ENCODE measurements at regions not wholly inside any gene's neighbourhood (a gene's known extent, or its start where the extent isn't known, plus 50 kb on each side); places are given as distances from the start of the nearest gene placed in this dataset.

DNA sequence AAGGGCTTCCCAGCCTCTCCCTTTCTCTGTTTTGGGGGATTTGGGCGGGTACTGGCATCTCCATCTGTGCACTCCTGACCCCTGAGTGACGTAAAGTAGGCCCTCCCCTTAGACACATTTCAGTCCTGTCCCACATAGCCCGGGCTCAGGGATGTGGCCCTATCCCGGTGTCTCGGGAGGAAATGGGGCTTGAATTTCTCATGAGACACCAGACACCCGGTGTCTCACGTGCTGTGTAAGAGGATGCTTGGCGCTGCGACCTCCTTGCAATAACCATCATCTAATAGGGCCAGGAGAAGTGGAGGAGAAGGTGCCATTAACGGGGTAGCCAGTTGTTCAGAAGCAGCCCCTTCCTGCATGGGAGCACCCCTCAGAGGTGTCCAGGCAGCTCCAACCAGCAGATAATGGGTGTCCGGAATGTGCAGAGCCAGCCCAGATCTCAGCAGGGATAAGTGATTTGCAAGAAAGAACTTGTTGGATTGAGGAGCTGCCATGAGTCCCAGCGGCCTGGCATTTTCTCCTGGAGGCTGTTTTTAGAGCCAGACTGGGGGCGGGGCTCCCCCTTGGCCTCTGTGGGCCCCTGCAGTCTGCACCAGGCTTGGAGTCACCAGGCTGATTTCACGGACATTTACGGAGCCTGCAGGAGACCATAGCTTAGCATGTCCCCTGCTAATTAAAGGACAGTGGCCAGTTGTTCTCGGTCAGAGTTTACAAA lies 372.0 kb downstream of the PREX1 start:
- TF ChIP-seq SPI1 (IDR thresholded peaks at IDR 0.05; ENCODE audit: borderline replicate concordance, low read depth) (no peak), POLR2AphosphoS5 (IDR thresholded peaks at IDR 0.05; ENCODE audit: low read depth) (no peak), GABPA (IDR thresholded peaks at IDR 0.05; ENCODE audit: low read depth) (no peak)
- TF ChIP-seq, protein P1, sequence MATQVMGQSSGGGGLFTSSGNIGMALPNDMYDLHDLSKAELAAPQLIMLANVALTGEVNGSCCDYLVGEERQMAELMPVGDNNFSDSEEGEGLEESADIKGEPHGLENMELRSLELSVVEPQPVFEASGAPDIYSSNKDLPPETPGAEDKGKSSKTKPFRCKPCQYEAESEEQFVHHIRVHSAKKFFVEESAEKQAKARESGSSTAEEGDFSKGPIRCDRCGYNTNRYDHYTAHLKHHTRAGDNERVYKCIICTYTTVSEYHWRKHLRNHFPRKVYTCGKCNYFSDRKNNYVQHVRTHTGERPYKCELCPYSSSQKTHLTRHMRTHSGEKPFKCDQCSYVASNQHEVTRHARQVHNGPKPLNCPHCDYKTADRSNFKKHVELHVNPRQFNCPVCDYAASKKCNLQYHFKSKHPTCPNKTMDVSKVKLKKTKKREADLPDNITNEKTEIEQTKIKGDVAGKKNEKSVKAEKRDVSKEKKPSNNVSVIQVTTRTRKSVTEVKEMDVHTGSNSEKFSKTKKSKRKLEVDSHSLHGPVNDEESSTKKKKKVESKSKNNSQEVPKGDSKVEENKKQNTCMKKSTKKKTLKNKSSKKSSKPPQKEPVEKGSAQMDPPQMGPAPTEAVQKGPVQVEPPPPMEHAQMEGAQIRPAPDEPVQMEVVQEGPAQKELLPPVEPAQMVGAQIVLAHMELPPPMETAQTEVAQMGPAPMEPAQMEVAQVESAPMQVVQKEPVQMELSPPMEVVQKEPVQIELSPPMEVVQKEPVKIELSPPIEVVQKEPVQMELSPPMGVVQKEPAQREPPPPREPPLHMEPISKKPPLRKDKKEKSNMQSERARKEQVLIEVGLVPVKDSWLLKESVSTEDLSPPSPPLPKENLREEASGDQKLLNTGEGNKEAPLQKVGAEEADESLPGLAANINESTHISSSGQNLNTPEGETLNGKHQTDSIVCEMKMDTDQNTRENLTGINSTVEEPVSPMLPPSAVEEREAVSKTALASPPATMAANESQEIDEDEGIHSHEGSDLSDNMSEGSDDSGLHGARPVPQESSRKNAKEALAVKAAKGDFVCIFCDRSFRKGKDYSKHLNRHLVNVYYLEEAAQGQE (IDR thresholded peaks at IDR 0.05; ENCODE audit: insufficient replicate concordance, low read depth) = no peak
- TF ChIP-seq, protein P2, sequence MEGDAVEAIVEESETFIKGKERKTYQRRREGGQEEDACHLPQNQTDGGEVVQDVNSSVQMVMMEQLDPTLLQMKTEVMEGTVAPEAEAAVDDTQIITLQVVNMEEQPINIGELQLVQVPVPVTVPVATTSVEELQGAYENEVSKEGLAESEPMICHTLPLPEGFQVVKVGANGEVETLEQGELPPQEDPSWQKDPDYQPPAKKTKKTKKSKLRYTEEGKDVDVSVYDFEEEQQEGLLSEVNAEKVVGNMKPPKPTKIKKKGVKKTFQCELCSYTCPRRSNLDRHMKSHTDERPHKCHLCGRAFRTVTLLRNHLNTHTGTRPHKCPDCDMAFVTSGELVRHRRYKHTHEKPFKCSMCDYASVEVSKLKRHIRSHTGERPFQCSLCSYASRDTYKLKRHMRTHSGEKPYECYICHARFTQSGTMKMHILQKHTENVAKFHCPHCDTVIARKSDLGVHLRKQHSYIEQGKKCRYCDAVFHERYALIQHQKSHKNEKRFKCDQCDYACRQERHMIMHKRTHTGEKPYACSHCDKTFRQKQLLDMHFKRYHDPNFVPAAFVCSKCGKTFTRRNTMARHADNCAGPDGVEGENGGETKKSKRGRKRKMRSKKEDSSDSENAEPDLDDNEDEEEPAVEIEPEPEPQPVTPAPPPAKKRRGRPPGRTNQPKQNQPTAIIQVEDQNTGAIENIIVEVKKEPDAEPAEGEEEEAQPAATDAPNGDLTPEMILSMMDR (IDR thresholded peaks at IDR 0.05; ENCODE audit: insufficient read depth, low read length) = no peak
- Histone ChIP-seq H3K27me3 (ENCODE audit: insufficient read depth, poor library complexity, severe bottlenecking) (no peaks in the 10 kb centered on the region), H3K27ac (replicated peaks) (no peak overlapping the region), H3K4me3 (replicated peaks; ENCODE audit: insufficient read depth, low read length) (no peak overlapping the region)
- no peak for DNase-seq (ENCODE audit: low read depth in 1 of 2, low spot score in 1 of 2)

DNA sequence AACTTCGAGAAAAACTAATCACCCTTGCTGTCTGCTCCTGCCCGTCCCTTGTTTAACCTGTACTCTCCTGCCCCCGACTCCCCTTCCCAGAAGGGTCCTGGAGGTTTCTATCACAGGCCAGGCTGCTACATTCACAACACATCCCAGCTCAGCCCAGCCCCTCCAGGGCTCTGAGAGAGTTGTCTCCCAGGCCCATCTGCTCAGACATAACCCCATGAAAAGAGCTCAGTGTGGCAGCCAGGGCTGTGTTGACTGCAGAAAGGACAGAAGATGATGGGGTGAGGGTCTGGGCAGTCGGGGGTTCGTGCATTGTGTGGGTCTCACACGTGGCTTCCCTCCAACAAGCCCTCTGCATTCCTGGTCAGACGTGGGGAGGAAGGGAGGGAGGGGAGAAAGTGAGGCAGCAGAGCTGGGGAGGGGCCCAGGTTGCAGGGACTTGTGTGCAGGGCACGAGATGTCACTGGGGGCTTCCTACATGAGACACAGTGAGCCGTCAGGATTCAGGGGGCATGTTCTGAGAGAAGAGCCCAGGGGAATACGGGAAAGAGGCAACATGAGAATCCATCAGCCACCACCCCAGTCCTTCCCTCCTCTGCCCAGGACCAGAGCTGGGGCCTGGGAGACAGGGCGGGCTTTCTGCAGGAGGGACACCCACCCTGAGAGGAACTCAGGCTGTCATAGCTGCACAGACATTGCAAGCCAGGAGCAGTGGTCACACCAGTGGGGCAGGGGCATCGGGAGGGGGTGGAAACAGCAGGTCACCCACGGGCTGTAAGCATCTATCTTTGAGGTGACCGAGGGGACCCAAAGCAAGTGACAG lies 372.9 kb downstream of the PREX1 start:
- TF ChIP-seq, protein P1 (IDR thresholded peaks at IDR 0.05; ENCODE audit: insufficient replicate concordance, low read depth) = no peak
- TF ChIP-seq, protein P2 (IDR thresholded peaks at IDR 0.05; ENCODE audit: insufficient read depth, low read length) = no peak
- TF ChIP-seq SPI1 (IDR thresholded peaks at IDR 0.05; ENCODE audit: borderline replicate concordance, low read depth) = no peak
- TF ChIP-seq GABPA (IDR thresholded peaks at IDR 0.05; ENCODE audit: low read depth) = no peak
- TF ChIP-seq POLR2AphosphoS5 (IDR thresholded peaks at IDR 0.05; ENCODE audit: low read depth) = no peak
- no peak overlapping the region for H3K27ac ChIP-seq (replicated peaks)
- DNase-seq (ENCODE audit: low read depth in 1 of 2, low spot score in 1 of 2) = no peak
- no peak overlapping the region for H3K4me3 ChIP-seq (replicated peaks; ENCODE audit: insufficient read depth, low read length)
- H3K27me3 ChIP-seq (ENCODE audit: insufficient read depth, poor library complexity, severe bottlenecking) = no peaks in the 10 kb centered on the region

DNA sequence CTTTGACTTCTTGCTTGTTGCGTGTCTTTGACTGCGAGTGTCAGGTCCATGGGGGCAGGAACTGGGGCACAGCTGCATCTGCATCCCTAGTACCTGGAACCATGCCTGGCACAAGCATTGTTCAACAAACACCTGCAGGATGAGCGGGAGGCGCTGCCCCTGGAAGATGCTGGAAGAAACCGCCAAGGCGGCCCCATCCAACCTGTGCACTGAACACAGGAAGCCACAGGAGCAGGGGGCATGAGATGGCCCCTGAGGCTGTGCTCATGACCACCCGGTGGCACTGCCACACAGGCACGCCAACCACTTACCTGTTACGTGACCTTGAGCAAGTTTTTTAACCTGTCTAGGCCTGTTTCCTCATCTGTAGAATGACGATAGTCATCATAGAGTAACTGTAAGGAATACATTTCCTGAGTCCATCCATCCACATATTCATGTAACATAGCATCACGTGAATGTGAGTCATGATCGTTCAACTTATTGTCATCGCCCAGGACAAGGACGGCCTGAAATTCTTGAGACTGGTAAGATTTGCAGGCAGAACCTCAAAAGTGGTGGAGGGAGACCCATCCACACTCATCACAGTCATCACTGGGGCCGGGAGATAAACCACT lies 374.2 kb downstream of the PREX1 start:
- TF ChIP-seq, protein P2 (IDR thresholded peaks at IDR 0.05; ENCODE audit: insufficient read depth, low read length) = no peak
- no peak for TF ChIP-seq GABPA (IDR thresholded peaks at IDR 0.05; ENCODE audit: low read depth)
- TF ChIP-seq, protein P1 (IDR thresholded peaks at IDR 0.05; ENCODE audit: insufficient replicate concordance, low read depth) = no peak
- TF ChIP-seq POLR2AphosphoS5 (IDR thresholded peaks at IDR 0.05; ENCODE audit: low read depth) = no peak
- TF ChIP-seq SPI1 (IDR thresholded peaks at IDR 0.05; ENCODE audit: borderline replicate concordance, low read depth) = no peak

More for the DNA sequence above, 374.2 kb downstream of the PREX1 start:
- H3K27ac ChIP-seq (replicated peaks) = no peak overlapping the region
- no peak for DNase-seq (ENCODE audit: low read depth in 1 of 2, low spot score in 1 of 2)
- H3K27me3 ChIP-seq (ENCODE audit: insufficient read depth, poor library complexity, severe bottlenecking) = no peaks in the 10 kb centered on the region
- H3K4me3 ChIP-seq (replicated peaks; ENCODE audit: insufficient read depth, low read length) = no peak overlapping the region
